HG03159 (cell line): ENCODE measurements at regions not wholly inside any gene's neighbourhood (a gene's known extent, or its start where the extent isn't known, plus 50 kb on each side); places are given as distances from the start of the nearest gene placed in this dataset.

Experiments
- ATAC-seq: cut with Tn5 transposase; IDR thresholded peaks from one replicate; pipeline ENCODE4 v1.9.1; 2021; ENCODE audit warnings: mild to moderate bottlenecking, moderate library complexity; ENCODE audit not compliant: unreplicated experiment

GRCh38 chr2:166568409-166568808 lies 74.4 kb upstream of the SCN7A start:
- ATAC-seq, result no peak

GRCh38 chr2:166565501-166565900 lies 71.5 kb upstream of the SCN7A start:
- no peak for ATAC-seq

GRCh38 chr2:166563894-166564293 lies 69.8 kb upstream of the SCN7A start:
- ATAC-seq, result no peak

- ATAC-seq, result no peak
Measured at GRCh38 chr2:166560022-166560421, 66.0 kb upstream of the SCN7A start.

GRCh38 chr2:166550923-166551322 lies 56.9 kb upstream of the SCN7A start:
- no peak for ATAC-seq

GRCh38 chr2:166545473-166545872 lies 51.4 kb upstream of the SCN7A start:
- ATAC-seq, result no peak
